Activated CD8-positive, alpha-beta T cell treated with anti-CD3 and anti-CD28 coated beads for 36 hours (primary cell): ENCODE measurements at regions not wholly inside any gene's neighbourhood (a gene's known extent, or its start where the extent isn't known, plus 50 kb on each side); places are given as distances from the start of the nearest gene placed in this dataset.
A peak's percentile ranks its signal among the peaks of the same experiment; 100 is the strongest.

ENCODE experiments used
- ATAC-seq: fragments of 200-7000 bp; cut with Tn5 transposase; one replicate; pipeline ENCODE4 v1.10.0; 2021; ENCODE audit warnings: mild to moderate bottlenecking, moderate library complexity
- CTCF ChIA-PET: fragments of 350-600 bp; sonication (Branson Sonifier 250); formaldehyde crosslinking; loops from one replicate; lab custom pipeline; 2021; ENCODE audit warnings: antibody characterized with exemption; lab: Charles Lee
- POLR2A ChIA-PET: fragments of 350-600 bp; sonication (Branson Sonifier 250); formaldehyde crosslinking; loops from one replicate; lab custom pipeline; 2021; ENCODE audit warnings: antibody characterized with exemption; lab: Charles Lee
- DNase-seq: peaks from one replicate; pipeline ENCODE4 v3.0.0-alpha.2; 2020
- H3K27ac Mint-ChIP-seq: one replicate; pipeline ENCODE4 v1.8.0; 2021; ENCODE audit warnings: mild to moderate bottlenecking, mixed read lengths
- H3K27me3 Mint-ChIP-seq: one replicate; pipeline ENCODE4 v1.8.0; 2021; ENCODE audit warnings: mixed read lengths
- H3K36me3 Mint-ChIP-seq: one replicate; pipeline ENCODE4 v1.8.0; 2021; ENCODE audit warnings: low read depth, mixed read lengths
- H3K4me1 Mint-ChIP-seq: one replicate; pipeline ENCODE4 v1.8.0; 2021; ENCODE audit warnings: low read depth, mixed read lengths
- H3K4me3 Mint-ChIP-seq: one replicate; pipeline ENCODE4 v1.8.0; 2021; ENCODE audit warnings: mild to moderate bottlenecking, moderate library complexity, mixed read lengths
- H3K9me3 Mint-ChIP-seq: one replicate; pipeline ENCODE4 v1.8.0; 2021; ENCODE audit warnings: mixed read lengths
- CTCF ChIP-seq: fragments of 200-600 bp; IDR thresholded peaks from one replicate; pipeline ENCODE4 v1.8.0; 2022; ENCODE audit warnings: antibody characterized with exemption, mild to moderate bottlenecking
- intact Hi-C: fragments of 100-400 bp; cut with micrococcal nuclease; formaldehyde crosslinking; loops from one replicate; pipeline ENCODE4 v1.10.0; 2022

GRCh38 chr2:41152318-41152717, 700.4 kb upstream of the SLC8A1 start:
- no peaks in the 10 kb centered on the region for H3K4me1 Mint-ChIP-seq
- DNase-seq (no peak), ATAC-seq (no peak)
- intact Hi-C loops, result no loop called here
- ChIA-PET CTCF (no interaction called here), POLR2A (no interaction called here)
- no peaks in the 10 kb centered on the region for H3K27me3 Mint-ChIP-seq
- no peak overlapping the region for H3K4me3 Mint-ChIP-seq
- H3K27ac Mint-ChIP-seq, result no peak overlapping the region
- no peak for TF ChIP-seq CTCF
- no peaks in the 10 kb centered on the region for H3K9me3 Mint-ChIP-seq
- no peaks in the 10 kb centered on the region for H3K36me3 Mint-ChIP-seq

GRCh38 chr2:41160439-41160838, 708.5 kb upstream of the SLC8A1 start:
- DNase-seq (peak; percentile 17), ATAC-seq (peak; percentile 85)
- Mint-ChIP-seq H3K9me3 (no peaks in the 10 kb centered on the region), H3K27me3 (no peaks in the 10 kb centered on the region), H3K4me1 (peaks cover 8% of the 10 kb centered on the region), H3K36me3 (no peaks in the 10 kb centered on the region), H3K27ac (peak overlapping the region; percentile 60), H3K4me3 (no peak overlapping the region)
- ChIA-PET POLR2A (no interaction called here), CTCF (no interaction called here)
- TF ChIP-seq CTCF, result no peak
- intact Hi-C loops, result no loop called here

GRCh38 chr2:41167014-41167413, 715.1 kb upstream of the SLC8A1 start:
- intact Hi-C loops, result no loop called here
- ATAC-seq (no peak), DNase-seq (no peak)
- Mint-ChIP-seq H3K4me3 (no peak overlapping the region), H3K27ac (no peak overlapping the region), H3K27me3 (no peaks in the 10 kb centered on the region), H3K36me3 (no peaks in the 10 kb centered on the region), H3K4me1 (no peaks in the 10 kb centered on the region), H3K9me3 (no peaks in the 10 kb centered on the region)
- ChIA-PET POLR2A (no interaction called here), CTCF (no interaction called here)
- TF ChIP-seq CTCF, result no peak

GRCh38 chr2:41169744-41170143, 717.9 kb upstream of the SLC8A1 start:
- H3K27me3 Mint-ChIP-seq, result no peaks in the 10 kb centered on the region
- ChIA-PET CTCF (no interaction called here), POLR2A (no interaction called here)
- H3K9me3 Mint-ChIP-seq, result no peaks in the 10 kb centered on the region
- H3K4me1 Mint-ChIP-seq, result no peaks in the 10 kb centered on the region
- DNase-seq, result no peak
- ATAC-seq, result no peak
- no peak overlapping the region for H3K27ac Mint-ChIP-seq
- H3K36me3 Mint-ChIP-seq, result no peaks in the 10 kb centered on the region
- no peak for TF ChIP-seq CTCF
- no peak overlapping the region for H3K4me3 Mint-ChIP-seq
- intact Hi-C loops, result no loop called here

GRCh38 chr2:41170589-41170988, 718.7 kb upstream of the SLC8A1 start:
- Mint-ChIP-seq H3K4me3 (no peak overlapping the region), H3K27me3 (no peaks in the 10 kb centered on the region), H3K9me3 (no peaks in the 10 kb centered on the region), H3K4me1 (no peaks in the 10 kb centered on the region), H3K36me3 (no peaks in the 10 kb centered on the region), H3K27ac (no peak overlapping the region)
- no peak for ATAC-seq
- DNase-seq, result no peak
- no peak for TF ChIP-seq CTCF
- intact Hi-C loops, result no loop called here
- CTCF ChIA-PET, result no interaction called here
- POLR2A ChIA-PET, result no interaction called here
